Upper lobe of right lung (tissue), 1 donor: ENCODE measurements at regions not wholly inside any gene's neighbourhood (a gene's known extent, or its start where the extent isn't known, plus 50 kb on each side); places are given as distances from the start of the nearest gene placed in this dataset.

Experiments
- ATAC-seq: fragments of 200-7000 bp; cut with Tn5 transposase; one replicate; pipeline ENCODE4 v1.9.1; 2020; ENCODE audit warnings: mild to moderate bottlenecking, moderate library complexity
- DNase-seq: peaks from one replicate; pipeline ENCODE4 v3.0.0-alpha.2; 2020
- H3K27ac ChIP-seq: fragments of 200-600 bp; one replicate; pipeline ENCODE4 v1.8.0; 2022
- H3K27me3 ChIP-seq: fragments of 200-600 bp; one replicate; pipeline ENCODE4 v1.8.0; 2022; ENCODE audit warnings: mild to moderate bottlenecking
- H3K36me3 ChIP-seq: fragments of 200-600 bp; one replicate; pipeline ENCODE4 v1.8.0; 2022
- H3K4me1 ChIP-seq: fragments of 200-600 bp; one replicate; pipeline ENCODE4 v1.8.0; 2022
- H3K4me3 ChIP-seq: fragments of 200-600 bp; one replicate; pipeline ENCODE4 v1.8.0; 2022; ENCODE audit warnings: mild to moderate bottlenecking
- H3K9me3 ChIP-seq: fragments of 200-600 bp; one replicate; pipeline ENCODE4 v1.8.0; 2022
- intact Hi-C: fragments of 100-400 bp; cut with DNase I; formaldehyde crosslinking; loops from one replicate; pipeline ENCODE4 v1.11.0; 2022
- TF ChIP-seq, protein P1 (sequence below): fragments of 200-600 bp; IDR thresholded peaks from one replicate; pipeline ENCODE4 v1.8.0; 2022; ENCODE audit warnings: antibody characterized with exemption
- donor health status: DM: no; HTN: yes; CAD: no; lungs with severe emphysema.

DNA sequence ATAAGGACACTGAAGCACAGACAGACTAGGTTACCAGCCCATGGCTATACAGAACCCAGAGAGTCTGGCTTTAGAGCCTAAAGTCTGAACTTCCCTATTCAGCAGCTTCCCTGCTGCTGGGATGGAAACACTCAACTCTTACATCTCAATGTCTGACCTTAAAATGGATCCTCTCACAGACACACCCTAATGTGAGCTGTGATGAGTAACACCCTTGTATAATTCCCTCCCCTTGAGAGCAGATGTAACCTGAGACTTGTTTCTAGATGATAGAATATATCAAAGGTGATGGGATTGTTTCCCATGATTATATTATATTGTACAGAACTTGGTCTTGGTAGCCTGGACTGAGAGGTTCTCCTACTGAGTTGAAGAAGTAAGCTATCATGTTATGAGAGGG lies 577.1 kb upstream of the KLHL29 start:
- intact Hi-C loops: no loop called here
- Histone ChIP-seq H3K36me3 (no peaks in the 10 kb centered on the region), H3K27me3 (no peaks in the 10 kb centered on the region), H3K9me3 (no peaks in the 10 kb centered on the region), H3K4me3 (no peak overlapping the region), H3K4me1 (no peaks in the 10 kb centered on the region), H3K27ac (no peak overlapping the region)
- TF ChIP-seq, protein P1, sequence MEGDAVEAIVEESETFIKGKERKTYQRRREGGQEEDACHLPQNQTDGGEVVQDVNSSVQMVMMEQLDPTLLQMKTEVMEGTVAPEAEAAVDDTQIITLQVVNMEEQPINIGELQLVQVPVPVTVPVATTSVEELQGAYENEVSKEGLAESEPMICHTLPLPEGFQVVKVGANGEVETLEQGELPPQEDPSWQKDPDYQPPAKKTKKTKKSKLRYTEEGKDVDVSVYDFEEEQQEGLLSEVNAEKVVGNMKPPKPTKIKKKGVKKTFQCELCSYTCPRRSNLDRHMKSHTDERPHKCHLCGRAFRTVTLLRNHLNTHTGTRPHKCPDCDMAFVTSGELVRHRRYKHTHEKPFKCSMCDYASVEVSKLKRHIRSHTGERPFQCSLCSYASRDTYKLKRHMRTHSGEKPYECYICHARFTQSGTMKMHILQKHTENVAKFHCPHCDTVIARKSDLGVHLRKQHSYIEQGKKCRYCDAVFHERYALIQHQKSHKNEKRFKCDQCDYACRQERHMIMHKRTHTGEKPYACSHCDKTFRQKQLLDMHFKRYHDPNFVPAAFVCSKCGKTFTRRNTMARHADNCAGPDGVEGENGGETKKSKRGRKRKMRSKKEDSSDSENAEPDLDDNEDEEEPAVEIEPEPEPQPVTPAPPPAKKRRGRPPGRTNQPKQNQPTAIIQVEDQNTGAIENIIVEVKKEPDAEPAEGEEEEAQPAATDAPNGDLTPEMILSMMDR: no peak
- DNase-seq (no peak), ATAC-seq (no peak)

DNA sequence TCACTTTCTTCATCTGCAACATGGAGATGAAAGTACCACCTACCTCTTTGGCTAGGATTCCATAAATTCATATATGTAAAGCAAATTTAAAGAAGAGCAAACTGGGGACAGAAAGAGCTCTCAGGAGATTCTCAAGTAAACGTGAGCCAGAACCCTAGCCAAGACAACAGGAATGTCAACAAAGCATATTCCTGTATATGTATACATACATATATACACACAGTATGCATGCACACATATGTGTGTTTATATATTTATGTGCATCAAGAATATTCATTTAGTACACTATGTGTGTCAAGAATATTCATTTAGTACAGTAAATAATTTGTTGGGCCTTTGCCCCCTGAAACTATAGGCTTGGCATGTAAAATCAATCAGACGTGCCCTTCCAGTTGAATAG lies 574.4 kb upstream of the KLHL29 start:
- intact Hi-C loops: no loop called here
- no peaks in the 10 kb centered on the region for H3K27me3 ChIP-seq
- H3K27ac ChIP-seq: no peak overlapping the region
- TF ChIP-seq, protein P1: no peak
- ATAC-seq (no peak), DNase-seq (no peak)
- no peaks in the 10 kb centered on the region for H3K36me3 ChIP-seq
- no peaks in the 10 kb centered on the region for H3K4me1 ChIP-seq
- no peaks in the 10 kb centered on the region for H3K9me3 ChIP-seq
- H3K4me3 ChIP-seq: no peak overlapping the region

DNA sequence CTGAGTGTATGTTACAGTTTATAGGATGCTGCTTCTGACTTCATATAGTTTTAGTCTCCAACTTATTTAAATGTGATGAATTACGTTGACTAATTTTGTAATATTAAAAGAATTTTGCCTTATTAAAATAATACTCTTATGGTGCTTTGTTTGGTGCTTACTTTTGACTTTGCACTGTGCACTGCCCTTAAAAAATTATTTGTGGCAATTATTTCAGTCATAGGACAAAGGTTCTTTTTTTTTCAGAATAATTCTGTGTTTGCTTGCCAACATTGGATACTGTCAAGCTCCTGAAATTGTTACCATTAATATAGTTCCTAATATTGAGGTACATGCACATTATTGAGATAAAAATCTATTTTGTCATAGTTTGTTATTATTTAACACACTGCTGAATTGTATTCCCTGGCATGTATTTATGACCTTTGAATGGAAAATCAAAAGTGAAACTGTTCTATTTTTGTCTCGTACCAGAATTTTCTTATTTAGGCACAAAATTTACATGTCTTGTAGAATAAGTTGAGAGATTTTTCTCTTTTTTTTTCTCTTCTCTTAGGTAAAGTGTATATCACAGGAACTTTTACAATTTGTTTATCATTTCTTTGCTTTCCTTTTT lies 572.8 kb upstream of the KLHL29 start:
- Histone ChIP-seq H3K27ac (no peak overlapping the region), H3K9me3 (no peaks in the 10 kb centered on the region), H3K36me3 (no peaks in the 10 kb centered on the region), H3K4me3 (no peak overlapping the region), H3K4me1 (no peaks in the 10 kb centered on the region), H3K27me3 (no peaks in the 10 kb centered on the region)
- DNase-seq: no peak
- TF ChIP-seq, protein P1: no peak
- no peak for ATAC-seq
- intact Hi-C loops: no loop called here

DNA sequence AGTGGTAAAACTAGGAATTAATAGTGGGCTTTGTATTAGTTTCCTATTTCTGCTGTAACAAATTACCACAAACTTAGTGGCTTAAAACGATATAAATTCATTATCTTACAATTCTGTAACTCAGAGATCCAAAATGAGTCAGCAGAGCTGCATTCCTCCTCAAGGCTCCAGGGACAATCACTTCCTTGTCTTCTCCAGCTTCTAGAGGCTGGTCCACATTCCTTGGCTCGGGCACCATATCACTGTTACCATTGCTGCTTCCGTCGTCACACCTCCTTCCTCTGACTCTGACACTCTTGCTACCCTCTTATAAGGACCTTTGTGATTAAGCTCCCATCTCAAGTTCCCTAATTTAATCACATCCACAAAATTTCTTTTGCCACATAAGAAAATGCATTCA lies 567.8 kb upstream of the KLHL29 start:
- no peaks in the 10 kb centered on the region for H3K27me3 ChIP-seq
- no peak for ATAC-seq
- TF ChIP-seq, protein P1: no peak
- H3K4me1 ChIP-seq: no peaks in the 10 kb centered on the region
- no peak for DNase-seq
- no peak overlapping the region for H3K4me3 ChIP-seq
- no peaks in the 10 kb centered on the region for H3K36me3 ChIP-seq
- no peak overlapping the region for H3K27ac ChIP-seq
- intact Hi-C loops: no loop called here
- H3K9me3 ChIP-seq: no peaks in the 10 kb centered on the region

DNA sequence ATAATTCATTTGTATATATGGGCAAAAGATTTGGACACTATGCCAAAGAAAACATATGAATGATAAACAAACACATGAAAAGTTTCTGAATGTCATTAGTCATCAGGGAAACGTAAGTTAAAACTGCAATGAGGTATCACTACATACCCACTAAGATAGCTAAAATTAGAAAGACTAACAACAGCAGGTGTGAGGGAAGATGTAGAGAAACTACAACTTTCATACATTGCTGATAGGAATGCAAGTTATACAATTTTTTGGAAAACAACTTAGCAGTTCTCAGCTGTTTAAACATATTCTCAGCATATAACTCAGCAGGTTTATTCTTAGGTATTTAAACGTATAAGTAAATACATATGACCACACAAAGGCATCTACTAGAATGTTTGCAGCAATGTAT lies 563.5 kb upstream of the KLHL29 start:
- H3K4me3 ChIP-seq: no peak overlapping the region
- H3K9me3 ChIP-seq: no peaks in the 10 kb centered on the region
- no peak for DNase-seq
- TF ChIP-seq, protein P1: no peak
- H3K27ac ChIP-seq: no peak overlapping the region
- ATAC-seq: no peak
- H3K27me3 ChIP-seq: no peaks in the 10 kb centered on the region
- no peaks in the 10 kb centered on the region for H3K36me3 ChIP-seq
- intact Hi-C loops: no loop called here
- no peaks in the 10 kb centered on the region for H3K4me1 ChIP-seq

DNA sequence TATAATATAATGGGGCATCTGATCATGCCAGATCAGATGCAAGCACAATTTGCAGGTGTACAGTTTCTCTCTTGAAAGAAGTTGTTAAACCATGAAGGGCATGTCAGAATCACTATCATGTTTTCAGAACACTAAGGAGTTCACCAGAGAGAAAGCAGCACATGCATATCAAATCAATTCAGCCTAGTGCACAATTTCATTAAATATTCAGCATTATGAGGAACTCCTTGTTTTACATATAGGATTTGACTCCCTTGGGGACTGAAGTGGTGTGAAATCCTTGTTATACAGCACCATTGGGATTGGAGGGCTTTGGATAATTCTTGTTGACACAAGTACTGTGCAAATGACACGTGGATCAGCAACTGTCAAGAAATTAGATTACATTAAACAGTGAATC lies 562.1 kb upstream of the KLHL29 start:
- TF ChIP-seq, protein P1: no peak
- no peaks in the 10 kb centered on the region for H3K9me3 ChIP-seq
- intact Hi-C loops: no loop called here
- H3K27me3 ChIP-seq: no peaks in the 10 kb centered on the region
- no peak overlapping the region for H3K4me3 ChIP-seq
- no peak overlapping the region for H3K27ac ChIP-seq
- no peaks in the 10 kb centered on the region for H3K4me1 ChIP-seq
- no peak for DNase-seq
- no peaks in the 10 kb centered on the region for H3K36me3 ChIP-seq
- ATAC-seq: no peak
